NCI-H82 (cell line): ENCODE measurements at regions not wholly inside any gene's neighbourhood (a gene's known extent, or its start where the extent isn't known, plus 50 kb on each side); places are given as distances from the start of the nearest gene placed in this dataset.
"Not testable (repeated sequence)": the region's sequence is repeated elsewhere in the genome, so short reads cannot be mapped to it uniquely, and the experiment has no call there.

ENCODE experiments used
- DNase-seq: peaks from one replicate; lab custom pipeline; 2025; lab: John Stamatoyannopoulos, UW

DNA sequence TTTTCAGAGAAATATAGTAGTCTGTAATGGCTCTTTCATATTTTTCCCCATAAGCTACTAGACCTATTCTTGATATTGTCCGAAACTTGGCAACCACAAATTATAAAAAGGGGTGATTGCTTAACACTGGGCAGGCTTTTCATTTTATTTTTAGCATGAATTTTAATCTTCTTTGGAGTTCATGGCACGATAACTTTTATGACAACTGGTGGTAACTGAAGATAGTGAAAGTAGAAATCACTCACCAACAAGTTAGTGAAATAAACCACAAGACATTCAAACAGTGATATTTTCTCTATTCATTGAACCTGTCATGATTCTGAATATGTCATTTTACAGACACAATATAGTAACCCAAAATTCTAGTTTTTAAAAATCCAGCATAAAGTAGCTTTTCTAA, 213.9 kb downstream of the PRDM9 start:
- no peak for DNase-seq

DNA sequence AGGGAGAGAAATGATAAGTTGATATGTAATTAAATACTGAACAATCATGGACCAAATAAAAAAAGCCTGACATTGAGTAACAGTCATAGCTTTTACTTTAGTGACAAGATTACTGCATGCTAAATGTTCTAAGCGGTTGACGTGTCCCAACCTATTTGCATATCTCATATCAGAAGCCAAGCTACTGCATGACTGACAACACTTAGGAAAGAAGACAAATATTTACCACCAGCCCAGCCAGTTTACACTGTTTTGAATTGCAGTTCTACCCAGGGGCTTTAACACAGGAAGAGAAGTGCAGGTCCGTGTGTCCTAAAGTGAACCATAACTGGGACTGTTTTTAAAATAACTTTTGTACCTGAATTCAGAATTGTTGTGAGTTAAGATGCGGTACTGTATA, 219.9 kb downstream of the PRDM9 start:
- DNase-seq = no peak

DNA sequence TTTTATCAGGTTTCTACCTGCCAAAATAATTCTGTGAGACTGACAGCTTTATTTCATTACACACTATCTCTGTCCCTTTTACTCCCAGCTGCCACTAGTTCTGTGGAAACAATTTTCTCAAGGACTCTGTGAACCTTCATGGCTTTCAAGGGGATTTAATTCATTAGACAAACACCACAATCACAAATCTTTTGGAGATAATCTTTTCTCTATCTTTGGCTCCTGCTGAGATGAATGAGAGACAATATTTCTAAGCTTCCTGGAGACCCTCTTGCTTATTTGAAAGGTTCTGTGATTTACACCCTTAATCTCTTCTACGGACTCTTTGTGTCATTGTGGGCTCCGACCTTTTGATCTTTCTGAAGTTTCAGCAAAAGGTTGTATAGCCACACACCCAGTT, 222.6 kb downstream of the PRDM9 start:
- peak; percentile 81 for DNase-seq

- DNase-seq = no peak
Measured at GRCh38 chr5:23740029-23740428, 232.6 kb downstream of the PRDM9 start.

- no peak for DNase-seq
Measured at GRCh38 chr5:23742701-23743100, 235.3 kb downstream of the PRDM9 start.

- DNase-seq = no peak
Measured at GRCh38 chr5:23755906-23756305, 248.5 kb downstream of the PRDM9 start.

DNA sequence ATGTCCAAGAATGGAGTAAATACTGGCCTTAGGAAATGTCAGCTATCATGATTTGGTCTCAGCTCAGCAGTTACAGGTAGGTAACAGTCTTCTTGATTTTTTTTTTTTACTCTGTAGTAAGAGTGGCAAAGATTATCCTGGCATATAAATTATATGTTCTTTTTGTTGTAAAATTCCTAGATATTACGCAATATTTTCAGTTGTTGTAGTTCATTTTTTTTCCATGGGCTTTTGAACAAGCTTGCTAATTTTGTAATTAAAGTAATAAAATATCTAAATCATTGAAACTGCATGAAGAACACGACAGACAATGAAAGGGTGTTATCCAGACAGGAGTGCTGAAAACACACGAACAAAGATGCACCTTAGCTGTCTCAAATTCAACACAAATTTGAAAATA, 249.4 kb downstream of the PRDM9 start:
- DNase-seq = no peak

- no peak for DNase-seq
Measured at GRCh38 chr5:23763170-23763569, 255.8 kb downstream of the PRDM9 start.

DNA sequence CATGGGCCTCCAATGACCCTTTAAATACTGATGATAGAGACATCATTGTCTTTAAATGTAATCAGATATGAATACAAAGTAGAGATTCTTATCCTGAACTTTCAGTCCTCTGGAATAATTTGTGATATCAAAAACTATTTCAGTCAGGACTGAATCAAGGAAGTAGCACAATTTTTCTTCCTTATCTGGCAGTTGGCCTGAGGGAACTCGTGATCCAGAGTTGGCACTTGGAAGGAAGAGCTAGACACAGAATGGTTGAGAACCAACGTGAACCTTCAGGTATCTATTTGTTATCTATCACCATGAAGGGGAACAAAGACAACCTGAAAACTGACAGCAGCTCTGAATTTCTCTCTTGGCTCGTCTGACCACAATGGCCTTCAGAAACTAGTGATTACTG, 269.3 kb downstream of the PRDM9 start:
- no peak for DNase-seq

- DNase-seq = not testable (repeated sequence)
Measured at GRCh38 chr5:23800307-23800706, 292.9 kb downstream of the PRDM9 start.

DNA sequence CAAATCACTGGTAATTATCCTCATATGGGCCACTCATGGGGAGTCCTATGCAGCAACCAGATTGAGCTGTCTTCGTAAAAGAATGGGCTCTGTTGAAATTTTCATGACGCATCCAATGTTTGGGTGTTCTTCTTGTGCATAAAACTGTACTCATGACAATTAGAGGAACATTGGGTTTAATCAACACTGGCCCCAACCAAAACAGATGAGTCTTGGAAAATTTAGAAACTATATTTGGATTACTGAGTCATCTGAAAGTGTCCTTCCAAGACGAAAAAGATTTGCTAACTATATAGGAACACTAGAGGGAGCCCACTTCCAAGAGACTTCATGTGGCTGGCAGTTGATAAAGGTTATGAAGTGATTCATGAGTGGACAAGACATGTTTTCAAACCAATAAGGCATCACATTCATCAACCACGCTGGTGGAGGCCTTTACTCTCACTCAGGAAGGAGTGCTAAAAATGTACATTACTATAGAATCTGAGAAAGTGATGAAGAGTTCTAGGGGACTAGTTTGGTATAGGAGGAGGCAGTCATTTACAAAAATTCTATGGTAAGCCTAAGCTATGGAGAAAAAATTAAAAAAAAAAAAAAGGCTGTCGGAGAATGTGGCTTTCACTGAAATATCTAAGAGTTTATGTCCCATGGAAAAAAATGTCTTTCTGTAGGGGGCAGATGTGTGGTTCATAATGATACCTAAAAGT, 313.5 kb downstream of the PRDM9 start:
- DNase-seq = peak; percentile 58

- no peak for DNase-seq
Measured at GRCh38 chr5:23823521-23823920, 316.1 kb downstream of the PRDM9 start.

GRCh38 chr5:23825196-23825595, 317.8 kb downstream of the PRDM9 start:
- DNase-seq = no peak

DNA sequence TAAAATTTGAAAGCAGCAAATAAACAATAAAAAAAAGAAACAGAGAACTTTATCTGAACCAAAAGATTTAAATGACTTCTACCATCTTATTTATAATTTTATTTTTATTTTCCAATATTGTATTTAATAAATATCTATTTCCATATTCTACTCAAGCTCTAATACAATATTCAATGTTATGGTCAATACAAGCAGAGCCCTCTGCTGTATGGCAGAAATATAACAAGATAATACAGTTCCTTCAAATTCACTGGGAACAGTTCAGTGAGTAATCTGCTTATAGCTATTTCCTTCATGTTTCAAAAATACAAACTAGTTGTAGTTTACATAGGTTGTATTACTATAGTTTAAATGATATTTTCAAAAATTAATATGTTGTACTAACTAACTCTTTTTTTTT, 332.7 kb downstream of the PRDM9 start:
- peak; percentile 5 for DNase-seq

GRCh38 chr5:23864786-23865185, 357.4 kb downstream of the PRDM9 start:
- DNase-seq = no peak

DNA sequence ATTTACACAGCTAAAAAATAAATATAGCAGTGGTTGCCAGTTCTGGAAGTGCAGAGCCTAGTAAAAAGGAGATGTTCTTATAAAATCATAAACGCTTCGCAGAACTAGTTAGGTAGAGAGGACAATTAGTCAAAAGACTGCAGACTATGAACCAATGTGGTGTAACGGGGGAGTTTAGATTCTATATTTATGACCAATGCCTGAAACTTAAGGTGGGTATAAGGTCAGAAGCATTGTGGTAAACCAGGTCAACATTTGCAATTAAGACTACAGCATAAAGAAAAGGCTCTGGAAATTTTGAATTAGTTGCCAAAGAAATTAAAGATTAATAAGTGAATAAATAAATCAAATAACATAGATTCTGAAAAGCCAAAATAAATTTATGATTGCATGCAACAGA, 370.4 kb downstream of the PRDM9 start:
- DNase-seq = no peak

DNA sequence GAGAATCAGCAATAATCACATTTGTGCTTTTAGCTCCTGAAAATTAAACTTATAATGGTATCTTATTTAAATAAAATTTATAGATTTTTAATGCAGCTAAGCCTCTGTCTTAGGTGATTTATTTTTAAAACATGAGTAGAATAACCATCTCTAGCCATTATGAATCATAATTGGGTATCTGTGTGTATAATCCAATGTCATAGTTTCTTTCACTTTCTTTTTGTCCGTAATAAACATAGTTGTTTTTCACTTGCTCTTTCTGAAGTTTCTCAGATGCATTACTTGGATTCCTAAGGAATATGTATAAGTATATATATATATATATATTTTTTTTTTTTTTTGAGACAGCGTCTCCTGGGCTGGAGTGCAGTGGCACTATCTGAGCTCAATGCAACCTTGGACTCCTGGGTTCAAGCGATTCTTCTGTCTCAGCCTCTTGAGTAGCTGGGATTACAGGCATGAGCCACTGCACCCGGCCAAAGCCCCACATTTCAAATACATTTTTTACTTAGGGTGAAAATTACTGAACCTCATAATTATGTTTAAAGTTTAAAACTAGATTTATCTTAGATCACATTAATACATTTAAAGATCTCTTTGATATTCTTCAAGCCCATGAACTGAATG, 377.1 kb downstream of the PRDM9 start:
- no peak for DNase-seq

GRCh38 chr5:23893561-23893960, 386.2 kb downstream of the PRDM9 start:
- no peak for DNase-seq

DNA sequence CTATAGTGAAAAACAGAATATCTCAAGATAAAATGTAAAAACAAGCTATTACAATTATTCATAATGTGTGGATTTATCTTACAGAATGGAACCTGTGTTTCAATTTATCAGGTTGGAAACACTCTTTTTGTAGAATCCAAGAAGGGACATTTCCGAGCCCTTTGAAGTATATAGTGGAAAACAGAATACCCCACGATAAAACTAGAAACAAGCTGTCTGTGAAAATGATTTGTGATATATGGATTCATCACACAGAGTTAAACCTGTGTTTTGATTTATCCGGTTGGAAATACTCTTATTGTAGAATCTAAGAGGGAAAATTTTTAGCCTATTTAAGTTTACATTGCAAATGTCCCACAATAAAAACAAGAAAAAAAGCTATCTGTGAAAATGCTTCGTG, 388.2 kb downstream of the PRDM9 start:
- no peak for DNase-seq

DNA sequence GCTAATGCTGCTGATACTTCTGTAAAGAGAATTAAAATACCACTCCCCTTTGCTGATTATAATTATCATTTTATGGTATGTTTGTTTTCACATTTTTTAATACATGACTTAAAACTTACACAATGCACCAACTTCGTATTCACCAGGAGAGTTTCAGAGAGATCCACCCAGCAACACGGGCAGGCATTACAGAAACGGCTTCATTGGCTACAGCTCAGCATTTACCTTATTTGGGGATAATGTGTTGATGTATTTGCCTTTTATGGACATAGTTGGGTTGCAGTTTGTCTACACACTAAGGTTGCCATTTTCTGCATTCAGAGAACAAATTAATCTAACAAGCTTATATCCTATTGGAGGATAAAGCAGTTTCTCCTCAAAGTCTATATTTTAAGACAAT, 423.6 kb downstream of the PRDM9 start:
- DNase-seq = no peak

DNA sequence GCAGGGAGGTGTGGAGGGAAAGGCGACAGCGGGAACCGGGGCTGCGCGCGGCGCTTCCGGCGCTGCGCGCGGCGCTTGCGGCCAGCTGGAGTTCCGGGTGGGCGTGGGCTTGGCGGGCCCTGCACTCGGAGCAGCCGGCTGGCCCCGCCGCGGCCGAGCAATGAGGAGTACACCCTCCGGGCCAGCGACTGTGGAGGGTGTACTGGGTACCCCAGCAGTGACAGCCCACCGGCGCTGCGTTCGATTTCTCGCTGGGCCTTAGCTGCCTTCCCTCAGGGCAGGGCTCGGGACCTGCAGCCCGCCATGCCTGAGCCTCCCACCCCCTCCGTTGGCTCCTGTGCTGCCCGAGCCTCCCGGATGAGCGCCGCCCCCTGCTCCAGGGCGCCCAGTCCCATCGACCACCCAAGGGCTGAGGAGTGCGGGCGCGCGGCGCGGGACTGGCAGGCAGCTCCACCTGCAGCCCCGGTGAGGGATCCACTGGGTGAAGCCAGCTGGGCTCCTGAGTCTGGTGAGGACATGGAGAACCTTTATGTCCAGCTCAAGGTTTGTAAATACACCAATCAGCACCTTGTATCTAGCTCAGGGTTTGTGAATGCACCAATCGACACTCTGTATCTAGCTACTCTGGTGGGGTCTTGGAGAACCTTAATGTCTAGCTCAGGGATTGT, 444.0 kb downstream of the PRDM9 start:
- not testable (repeated sequence) for DNase-seq

DNA sequence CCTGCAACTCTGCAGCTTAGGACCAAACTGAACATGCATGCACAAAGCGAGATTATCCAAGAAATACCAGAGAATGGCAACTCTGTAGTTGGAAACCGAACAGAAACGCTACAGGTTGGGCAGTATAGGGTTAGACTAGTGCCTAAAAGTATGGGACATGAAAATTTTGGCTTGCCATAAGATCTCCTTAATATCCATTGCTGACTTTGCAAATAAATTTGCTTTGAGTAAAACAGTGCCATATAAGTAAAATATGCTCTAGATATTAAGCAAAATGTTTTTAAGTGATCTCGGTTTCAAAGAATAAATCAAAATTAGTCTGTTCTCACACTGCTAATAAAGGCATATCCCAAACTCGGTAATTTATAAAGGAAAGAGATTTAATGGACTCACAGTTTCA, 456.0 kb downstream of the PRDM9 start:
- no peak for DNase-seq

DNA sequence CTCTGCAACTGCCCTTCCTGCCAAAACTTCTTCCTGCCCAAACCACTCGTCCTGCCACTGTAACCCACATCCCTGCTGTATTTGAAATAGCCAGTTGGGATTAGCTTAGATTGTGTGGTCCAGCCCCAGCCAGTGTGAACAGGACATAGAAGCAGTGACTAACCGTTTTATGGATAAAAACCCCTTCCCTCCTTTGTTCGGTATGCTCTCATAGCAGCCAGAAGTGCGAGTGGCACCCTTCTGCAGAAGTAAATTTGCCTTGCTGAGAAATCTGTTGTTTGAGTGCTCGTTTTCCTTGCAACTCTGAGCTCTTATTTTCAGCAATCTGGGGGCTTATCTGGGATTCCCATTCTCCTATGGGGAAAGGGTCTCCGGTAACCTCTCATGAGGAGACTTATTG, 470.0 kb downstream of the PRDM9 start:
- no peak for DNase-seq

DNA sequence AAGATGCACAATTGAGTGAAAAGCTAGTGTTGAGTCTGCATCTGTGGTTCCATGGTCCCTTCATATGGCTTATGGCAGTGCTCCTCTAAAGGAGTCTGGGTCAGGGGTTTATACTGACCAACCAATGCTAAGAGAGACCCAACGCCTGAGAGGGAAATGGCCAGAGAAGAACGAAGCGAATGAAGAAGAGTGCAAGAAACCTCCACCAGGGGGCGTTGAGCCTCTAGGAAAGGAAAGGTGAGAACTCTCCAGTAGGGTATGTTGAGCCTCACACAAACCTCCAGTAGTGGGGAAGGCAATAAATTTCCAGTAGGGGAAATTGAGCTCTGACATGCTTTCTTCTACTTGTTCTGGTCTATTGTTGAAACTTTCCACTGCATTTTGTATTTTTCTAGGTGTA, 470.6 kb downstream of the PRDM9 start:
- DNase-seq = peak; percentile 67
